H1 (cell line): ENCODE measurements at regions not wholly inside any gene's neighbourhood (a gene's known extent, or its start where the extent isn't known, plus 50 kb on each side); places are given as distances from the start of the nearest gene placed in this dataset.

ENCODE experiments used
- ATF3 ChIP-seq: IDR thresholded peaks from 2 replicates; pipeline ENCODE4 v1.6.1; 2011; ENCODE audit warnings: low read depth, mild to moderate bottlenecking, low read length; ENCODE audit not compliant: insufficient read depth
- BCL11A ChIP-seq, 2 experiments: IDR thresholded peaks; one replicate each; pipeline ENCODE4 v1.6.1; 2011; ENCODE audit warnings: low read depth in 2 of 2, low read length in 2 of 2, mild to moderate bottlenecking in 2 of 2
- CEBPB ChIP-seq: IDR thresholded peaks from 2 replicates; pipeline ENCODE4 v1.6.1; 2012; ENCODE audit warnings: low read depth, low read length
- CHD7 ChIP-seq: fragments of 300-600 bp; sonication (generic); IDR thresholded peaks from 2 replicates; pipeline ENCODE4 v1.7.1; 2012; ENCODE audit warnings: low read length, moderate library complexity, mild to moderate bottlenecking, inconsistent platforms; ENCODE audit not compliant: insufficient replicate concordance
- KDM5A ChIP-seq: fragments of 200-600 bp; IDR thresholded peaks from 2 replicates; pipeline ENCODE4 v1.7.1; 2012; ENCODE audit warnings: mild to moderate bottlenecking, low read length, inconsistent platforms, mixed read lengths
- POLR2A ChIP-seq, 2 experiments: IDR thresholded peaks; 1 replicate in 1 of 2; 2 replicates in 1 of 2; pipeline ENCODE4 v1.6.1; 2011; ENCODE audit warnings: low read depth in 2 of 2, low read length in 2 of 2, mild to moderate bottlenecking in 2 of 2; ENCODE audit errors: control extremely low read depth in 1 of 2
- POLR2AphosphoS5 ChIP-seq: IDR thresholded peaks from 2 replicates; pipeline ENCODE4 v1.6.1; 2011; ENCODE audit warnings: low read depth, low read length
- POU5F1 ChIP-seq: IDR thresholded peaks from 2 replicates; pipeline ENCODE4 v1.6.1; 2011; ENCODE audit warnings: low read depth, mild to moderate bottlenecking, low read length, moderate library complexity
- RBBP5 ChIP-seq: IDR thresholded peaks from 2 replicates; pipeline ENCODE4 v1.7.1; 2012; ENCODE audit warnings: low read depth, mild to moderate bottlenecking, inconsistent platforms, low read length, moderate library complexity, borderline replicate concordance
- TAF7 ChIP-seq: optimal IDR thresholded peaks from 2 replicates; pipeline ENCODE3; 2011; ENCODE audit warnings: low read depth, mild to moderate bottlenecking, inconsistent platforms, low read length, moderate library complexity, borderline replicate concordance
- USF2 ChIP-seq: IDR thresholded peaks from 2 replicates; pipeline ENCODE4 v1.6.1; 2011; ENCODE audit warnings: low read length, improper control_type of control experiment

GRCh38 chr4:188332265-188332664 is 193.0 kb downstream of the TRIML1 start (continued):
- TF ChIP-seq CHD7 (no peak), ATF3 (no peak), RBBP5 (no peak), POLR2A (IDR thresholded peaks at IDR 0.05; ENCODE audit: control extremely low read depth in 1 of 2, low read depth in 2 of 2, low read length in 2 of 2) (no peak), POU5F1 (no peak), POLR2AphosphoS5 (no peak), BCL11A (IDR thresholded peaks at IDR 0.05; ENCODE audit: low read depth in 2 of 2, low read length in 2 of 2) (no peak), KDM5A (no peak), USF2 (no peak), CEBPB (no peak), TAF7 (no peak)
